Muscle of arm (tissue), 1 donor: ENCODE measurements at regions not wholly inside any gene's neighbourhood (a gene's known extent, or its start where the extent isn't known, plus 50 kb on each side); places are given as distances from the start of the nearest gene placed in this dataset.
"Not testable (repeated sequence)": the region's sequence is repeated elsewhere in the genome, so short reads cannot be mapped to it uniquely, and the experiment has no call there.

Source experiments
- DNase-seq: peaks from one replicate; pipeline ENCODE4 v3.0.0-alpha.2; 2013

- not testable (repeated sequence) for DNase-seq
Measured at GRCh38 chr10:63848871-63849270, 327.7 kb downstream of the REEP3 start.

- DNase-seq: no peak
Measured at GRCh38 chr10:63862860-63863259, 341.7 kb downstream of the REEP3 start.

- no peak for DNase-seq
Measured at GRCh38 chr10:63865210-63865609, 344.0 kb downstream of the REEP3 start.

- peak; percentile 78 for DNase-seq
Measured at GRCh38 chr10:63866075-63866746, 345.0 kb downstream of the REEP3 start.

GRCh38 chr10:63866747-63867140 lies 345.5 kb downstream of the REEP3 start:
- DNase-seq: no peak

- DNase-seq: no peak
Measured at GRCh38 chr10:63878428-63878827, 357.2 kb downstream of the REEP3 start.

- no peak for DNase-seq
Measured at GRCh38 chr10:63883861-63884260, 362.7 kb downstream of the REEP3 start.

- DNase-seq: no peak
Measured at GRCh38 chr10:63884426-63884825, 363.2 kb downstream of the REEP3 start.

- DNase-seq: no peak
Measured at GRCh38 chr10:63885156-63885555, 364.0 kb downstream of the REEP3 start.

GRCh38 chr10:63886281-63887022 lies 365.3 kb downstream of the REEP3 start:
- no peak for DNase-seq

- no peak for DNase-seq
Measured at GRCh38 chr10:63887023-63887589, 365.9 kb downstream of the REEP3 start.

- no peak for DNase-seq
Measured at GRCh38 chr10:63887600-63888370, 366.6 kb downstream of the REEP3 start.

- no peak for DNase-seq
Measured at GRCh38 chr10:63889803-63890202, 368.6 kb downstream of the REEP3 start.

GRCh38 chr10:63896992-63897391 lies 375.8 kb downstream of the REEP3 start:
- no peak for DNase-seq

- no peak for DNase-seq
Measured at GRCh38 chr10:63899673-63900300, 378.6 kb downstream of the REEP3 start.

GRCh38 chr10:63901228-63901627 lies 380.0 kb downstream of the REEP3 start:
- no peak for DNase-seq

- DNase-seq: no peak
Measured at GRCh38 chr10:63901881-63902280, 380.7 kb downstream of the REEP3 start.

- no peak for DNase-seq
Measured at GRCh38 chr10:63910806-63911205, 389.6 kb downstream of the REEP3 start.

- DNase-seq: no peak
Measured at GRCh38 chr10:63915240-63915639, 394.0 kb downstream of the REEP3 start.

GRCh38 chr10:63917363-63917762 lies 396.2 kb downstream of the REEP3 start:
- DNase-seq: no peak

- DNase-seq: no peak
Measured at GRCh38 chr10:63919575-63920279, 398.5 kb downstream of the REEP3 start.
